ENCODE measurements at regions not wholly inside any gene's neighbourhood (a gene's known extent, or its start where the extent isn't known, plus 50 kb on each side); places are given as distances from the start of the nearest gene placed in this dataset.

DNA sequence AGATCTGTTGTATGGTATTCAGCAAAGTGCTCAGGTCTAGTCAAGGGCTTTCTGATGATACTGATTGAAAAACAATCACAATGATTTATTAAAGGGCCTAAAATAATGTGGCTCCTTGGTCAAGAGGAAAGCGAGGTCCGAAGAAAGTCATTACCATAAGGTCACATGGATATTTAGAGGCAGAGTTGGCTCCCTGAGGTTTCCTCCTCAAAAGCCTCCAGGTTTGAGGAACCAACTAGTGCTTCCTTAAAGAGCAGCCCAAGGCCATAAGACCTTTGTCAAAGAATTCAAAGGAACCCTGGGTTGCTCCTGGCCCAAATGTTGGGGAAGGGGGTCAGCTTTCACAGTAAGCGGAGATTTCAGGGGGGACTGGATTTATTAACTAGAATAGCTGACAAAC, 280.7 kb upstream of the ATP5MC3 start:
- ATAC-seq = no peak
- TF ChIP-seq, protein P1, sequence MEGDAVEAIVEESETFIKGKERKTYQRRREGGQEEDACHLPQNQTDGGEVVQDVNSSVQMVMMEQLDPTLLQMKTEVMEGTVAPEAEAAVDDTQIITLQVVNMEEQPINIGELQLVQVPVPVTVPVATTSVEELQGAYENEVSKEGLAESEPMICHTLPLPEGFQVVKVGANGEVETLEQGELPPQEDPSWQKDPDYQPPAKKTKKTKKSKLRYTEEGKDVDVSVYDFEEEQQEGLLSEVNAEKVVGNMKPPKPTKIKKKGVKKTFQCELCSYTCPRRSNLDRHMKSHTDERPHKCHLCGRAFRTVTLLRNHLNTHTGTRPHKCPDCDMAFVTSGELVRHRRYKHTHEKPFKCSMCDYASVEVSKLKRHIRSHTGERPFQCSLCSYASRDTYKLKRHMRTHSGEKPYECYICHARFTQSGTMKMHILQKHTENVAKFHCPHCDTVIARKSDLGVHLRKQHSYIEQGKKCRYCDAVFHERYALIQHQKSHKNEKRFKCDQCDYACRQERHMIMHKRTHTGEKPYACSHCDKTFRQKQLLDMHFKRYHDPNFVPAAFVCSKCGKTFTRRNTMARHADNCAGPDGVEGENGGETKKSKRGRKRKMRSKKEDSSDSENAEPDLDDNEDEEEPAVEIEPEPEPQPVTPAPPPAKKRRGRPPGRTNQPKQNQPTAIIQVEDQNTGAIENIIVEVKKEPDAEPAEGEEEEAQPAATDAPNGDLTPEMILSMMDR (IDR thresholded peaks at IDR 0.05) = no peak
- Mint-ChIP-seq H3K4me3 (no peak overlapping the region), H3K9me3 (peaks cover 6% of the 10 kb centered on the region), H3K27me3 (peaks cover 3% of the 10 kb centered on the region), H3K27ac (no peak overlapping the region), H3K4me1 (ENCODE audit: low read depth) (no peaks in the 10 kb centered on the region), H3K36me3 (ENCODE audit: low read depth) (no peaks in the 10 kb centered on the region)
- POLR2A ChIA-PET = no interaction called here
- CTCF ChIA-PET = interaction anchor here (1.0 kb wide), 1 partner anchor 211 kb away, joined by 4 read pairs; no protein-coding TSS in a partner anchor
- intact Hi-C loops (cut with micrococcal nuclease) = no loop called here
- no peak for DNase-seq

DNA sequence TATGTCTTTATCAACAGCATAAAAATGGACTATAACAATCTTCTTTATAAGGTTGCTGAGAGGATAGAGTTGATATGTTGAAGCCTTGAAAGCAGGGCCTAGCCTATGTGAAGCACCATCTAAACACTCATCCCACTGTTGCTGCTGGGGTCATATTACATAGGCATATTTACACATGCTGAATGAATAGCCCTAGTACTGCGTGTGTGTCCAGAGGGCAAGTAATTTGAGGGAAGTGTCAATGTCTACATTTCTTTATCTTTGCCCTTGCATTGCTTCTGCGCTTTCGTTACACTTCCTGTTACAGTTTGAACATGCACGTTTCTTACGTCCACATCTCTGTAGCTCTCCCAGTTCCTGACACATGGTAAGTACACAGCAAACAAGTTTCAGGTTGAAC, 280.3 kb upstream of the ATP5MC3 start:
- peaks cover 6% of the 10 kb centered on the region for H3K9me3 Mint-ChIP-seq
- no peak overlapping the region for H3K27ac Mint-ChIP-seq
- TF ChIP-seq, protein P1 (IDR thresholded peaks at IDR 0.05) = no peak
- intact Hi-C loops (cut with micrococcal nuclease) = no loop called here
- ChIA-PET CTCF (no interaction called here), POLR2A (no interaction called here)
- DNase-seq (no peak), ATAC-seq (no peak)
- H3K4me1 Mint-ChIP-seq (ENCODE audit: low read depth) = no peaks in the 10 kb centered on the region
- peaks cover 3% of the 10 kb centered on the region for H3K27me3 Mint-ChIP-seq
- no peaks in the 10 kb centered on the region for H3K36me3 Mint-ChIP-seq (ENCODE audit: low read depth)
- no peak overlapping the region for H3K4me3 Mint-ChIP-seq

DNA sequence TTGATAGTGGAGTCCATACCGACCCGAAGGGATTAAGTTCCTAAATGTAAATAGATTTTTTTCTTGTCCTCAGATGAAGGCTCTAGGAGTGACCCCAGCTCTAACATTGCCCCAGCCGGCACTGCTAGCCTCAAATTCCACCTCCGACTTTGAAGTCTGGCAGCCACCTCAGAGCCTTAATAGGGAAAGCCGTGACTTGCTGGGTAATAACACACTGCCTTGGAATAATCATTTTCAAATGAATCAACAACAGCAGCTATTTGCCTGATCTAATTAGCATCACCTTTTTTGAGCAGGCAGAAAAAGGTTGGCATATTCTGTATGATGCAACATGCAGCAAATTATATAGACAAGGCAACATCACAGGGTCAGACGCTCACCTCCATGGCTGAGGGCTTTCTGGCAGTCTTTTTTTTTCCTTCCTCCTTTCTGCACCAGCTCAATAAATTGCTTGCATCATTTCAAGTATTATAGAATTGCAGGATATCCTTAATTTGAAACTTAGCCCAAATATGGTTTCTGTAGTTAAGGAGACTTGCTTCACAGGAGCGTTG, 276.5 kb upstream of the ATP5MC3 start:
- TF ChIP-seq, protein P1 (IDR thresholded peaks at IDR 0.05) = no peak
- intact Hi-C loops (cut with micrococcal nuclease) = no loop called here
- CTCF ChIA-PET = no interaction called here
- POLR2A ChIA-PET = no interaction called here
- ATAC-seq (no peak), DNase-seq (no peak)
- Mint-ChIP-seq H3K27ac (no peak overlapping the region), H3K4me3 (no peak overlapping the region), H3K27me3 (peaks cover 5% of the 10 kb centered on the region), H3K36me3 (ENCODE audit: low read depth) (no peaks in the 10 kb centered on the region), H3K9me3 (peaks cover 6% of the 10 kb centered on the region), H3K4me1 (ENCODE audit: low read depth) (no peaks in the 10 kb centered on the region)

DNA sequence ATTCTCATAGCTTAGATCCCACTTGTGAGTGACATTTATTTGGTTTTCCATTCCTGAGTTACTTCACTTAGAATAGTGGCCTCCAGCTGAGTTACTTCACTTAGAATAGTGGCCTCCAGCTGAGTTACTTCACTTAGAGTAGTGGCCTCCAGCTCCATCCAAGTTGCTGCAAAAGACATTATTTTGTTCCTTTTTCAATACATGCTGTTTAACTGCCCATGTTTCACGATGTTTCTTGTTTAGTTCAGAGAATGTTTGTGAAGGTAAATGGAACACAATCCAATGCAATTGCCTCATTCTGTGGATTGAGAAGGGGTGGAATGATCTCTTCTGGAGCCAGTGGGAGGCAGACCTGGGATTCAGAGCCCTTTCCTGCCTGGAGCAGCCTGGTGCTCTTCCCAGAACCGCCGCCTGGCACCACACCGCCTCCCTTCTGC, 273.5 kb upstream of the ATP5MC3 start:
- TF ChIP-seq, protein P1 (IDR thresholded peaks at IDR 0.05) = no peak
- Mint-ChIP-seq H3K9me3 (peaks cover 2% of the 10 kb centered on the region), H3K4me1 (ENCODE audit: low read depth) (no peaks in the 10 kb centered on the region), H3K27me3 (peaks cover 2% of the 10 kb centered on the region), H3K36me3 (ENCODE audit: low read depth) (no peaks in the 10 kb centered on the region), H3K4me3 (no peak overlapping the region), H3K27ac (no peak overlapping the region)
- DNase-seq = no peak
- intact Hi-C loops (cut with micrococcal nuclease) = no loop called here
- ChIA-PET POLR2A (no interaction called here), CTCF (no interaction called here)
- no peak for ATAC-seq

DNA sequence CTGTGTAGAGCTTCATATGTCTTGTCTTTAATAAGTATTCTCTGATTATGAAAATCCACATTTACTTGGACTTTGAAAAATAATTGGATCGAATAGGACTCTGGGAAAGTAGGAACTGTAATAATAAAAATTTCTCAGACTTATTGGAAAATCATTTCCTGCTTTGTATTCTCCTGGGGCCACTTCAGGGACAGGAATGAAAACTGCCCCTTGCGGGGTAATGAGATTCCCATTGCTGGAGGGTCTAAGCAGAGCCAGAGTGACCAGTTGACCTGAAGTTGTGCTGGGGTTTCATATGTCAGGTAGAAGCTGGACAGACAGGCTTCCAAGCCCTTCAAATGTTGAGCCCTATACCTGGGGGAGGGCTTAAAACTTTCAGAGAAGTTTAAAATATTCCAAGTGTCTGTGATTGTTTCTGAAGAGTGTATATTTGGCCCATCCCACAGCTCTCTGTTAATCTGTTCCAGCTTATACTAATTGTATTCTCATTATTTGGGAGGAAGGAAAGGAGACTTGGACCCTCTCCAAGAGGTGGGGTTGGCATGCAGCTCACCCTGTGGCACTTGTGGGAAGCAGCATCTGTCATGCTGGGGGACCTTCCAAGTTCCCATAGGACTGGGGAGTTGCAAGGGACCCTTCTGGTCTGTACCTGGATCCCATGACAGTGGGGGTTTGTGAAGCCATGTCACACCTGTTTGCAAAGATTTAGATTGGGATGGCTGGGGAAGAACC, 268.7 kb upstream of the ATP5MC3 start:
- Mint-ChIP-seq H3K27me3 (peaks cover 4% of the 10 kb centered on the region), H3K9me3 (no peaks in the 10 kb centered on the region), H3K27ac (no peak overlapping the region), H3K36me3 (ENCODE audit: low read depth) (no peaks in the 10 kb centered on the region), H3K4me1 (ENCODE audit: low read depth) (no peaks in the 10 kb centered on the region), H3K4me3 (no peak overlapping the region)
- DNase-seq = no peak
- TF ChIP-seq, protein P1 (IDR thresholded peaks at IDR 0.05) = no peak
- intact Hi-C loops (cut with micrococcal nuclease) = no loop called here
- CTCF ChIA-PET = no interaction called here
- POLR2A ChIA-PET = interaction anchor here (0.6 kb wide), 1 partner anchor 1200 kb away, joined by 3 read pairs; no protein-coding TSS in a partner anchor
- no peak for ATAC-seq

All from activated CD8-positive, alpha-beta T cell treated with anti-CD3 and anti-CD28 coated beads for 36 hours (primary cell).